ENCODE measurements at regions not wholly inside any gene's neighbourhood (a gene's known extent, or its start where the extent isn't known, plus 50 kb on each side); places are given as distances from the start of the nearest gene placed in this dataset.

- no peak overlapping the region for H2BK12ac ChIP-seq (ENCODE audit: insufficient read length, low read depth, low read length)
- WGBS (ENCODE audit: extremely low coverage, insufficient read length, low lambda C conversion rate): no CpG with 5 or more reads among the region's 5 CpGs
- 0 out of 2 replicates have a peak, but pooled peaks cover 2% of the 10 kb centered on the region for H3K4me1 ChIP-seq (ENCODE audit: insufficient read depth, low read length)
- H3K27me3 ChIP-seq (ENCODE audit: insufficient read depth, low read length): no peaks in the 10 kb centered on the region
- no peaks in the 10 kb centered on the region for H3K36me3 Mint-ChIP-seq (ENCODE audit: insufficient read depth in 1 of 3, low read depth in 3 of 3)
- H3K18ac ChIP-seq (ENCODE audit: insufficient read length, low read depth, low read length): no peak overlapping the region
- no peaks in the 10 kb centered on the region for H3K9me3 ChIP-seq (ENCODE audit: control insufficient read depth, low read depth, low read length)
- no peak overlapping the region for H3K4me2 ChIP-seq (ENCODE audit: insufficient read depth, insufficient read length, low read length)
- H3K27ac Mint-ChIP-seq: no peak overlapping the region; a peak in 1 of 7 replicates
- H3K4me1 Mint-ChIP-seq: peaks cover 14 to 16% of the 10 kb centered on the region in 2 experiments
- no peak for TF ChIP-seq CTCF (conservative IDR thresholded peaks at IDR 0.05)
- H3K79me1 ChIP-seq (ENCODE audit: insufficient read depth, low read depth, low read length, poor library complexity, severe bottlenecking): no peaks in the 10 kb centered on the region
- no peaks in the 10 kb centered on the region for H3K9me3 Mint-ChIP-seq
- no peak overlapping the region for H3K9ac ChIP-seq (ENCODE audit: extremely low read depth, insufficient read length, low read length)
- H3K4me3 Mint-ChIP-seq: no peak overlapping the region
- no peak overlapping the region for H2AFZ ChIP-seq (ENCODE audit: low read length)
- no peak overlapping the region for H2AK5ac ChIP-seq (ENCODE audit: insufficient read length, low read length)
- no peak overlapping the region for H3K4ac ChIP-seq (ENCODE audit: low read depth, low read length)
- H4K5ac ChIP-seq (ENCODE audit: insufficient read length, low read depth, low read length): no peak overlapping the region
- H4K91ac ChIP-seq (ENCODE audit: insufficient read length, low read depth, low read length): no peak overlapping the region
- no peak overlapping the region for H2BK5ac ChIP-seq (ENCODE audit: insufficient read length, low read length)
- H3K23me2 ChIP-seq (ENCODE audit: insufficient read length, low read depth, low read length, poor library complexity, severe bottlenecking): no peaks in the 10 kb centered on the region
- no peak overlapping the region for H2BK20ac ChIP-seq (ENCODE audit: low read depth, low read length, poor library complexity, severe bottlenecking)
- H3K23ac ChIP-seq (ENCODE audit: insufficient read length, low read depth, low read length): no peak overlapping the region
- no peaks in the 10 kb centered on the region for H4K20me1 ChIP-seq (ENCODE audit: control insufficient read depth, insufficient read depth, insufficient read length)
- no peaks in the 10 kb centered on the region for H3K79me2 ChIP-seq (ENCODE audit: insufficient read depth, low read length)
- H3K27ac ChIP-seq (ENCODE audit: insufficient read length, low read depth, low read length): no peak overlapping the region
- no peak overlapping the region for H4K8ac ChIP-seq (replicated peaks; ENCODE audit: insufficient read length, low read depth, low read length)
- H2BK120ac ChIP-seq (ENCODE audit: low read depth, low read length, poor library complexity, severe bottlenecking): no peak overlapping the region
- H3K56ac ChIP-seq (ENCODE audit: insufficient read length, low read depth, low read length): no peak overlapping the region
- peaks cover 3% of the 10 kb centered on the region; the same call in 1 of the 2 replicates for H3K27me3 Mint-ChIP-seq (ENCODE audit: low read depth)
- no peak overlapping the region for H2BK15ac ChIP-seq (ENCODE audit: low read depth, low read length)
- DNase-seq: no peak
- no peak overlapping the region for H3K14ac ChIP-seq (ENCODE audit: insufficient read depth, low read length)
- no peak overlapping the region for H3T11ph ChIP-seq (ENCODE audit: low read length)
Measured at GRCh38 chr13:52975969-52976368, 52.6 kb upstream of the OLFM4 start.
